HUDEP-2 (cell line): ENCODE measurements at regions not wholly inside any gene's neighbourhood (a gene's known extent, or its start where the extent isn't known, plus 50 kb on each side); places are given as distances from the start of the nearest gene placed in this dataset.

Experiments used
- DNase-seq, 76 experiments: peaks; one replicate each; lab custom pipeline; 2025; ENCODE audit not compliant: unreplicated experiment in 76 of 76; lab: John Stamatoyannopoulos, UW

GRCh38 chr7:91515961-91516360, 251.7 kb downstream of the FZD1 start:
- DNase-seq, result no peak

- DNase-seq, result no peak
These were observed 253.1 kb downstream of the FZD1 start for GRCh38 chr7:91517201-91517785.

GRCh38 chr7:91518058-91518457, 253.8 kb downstream of the FZD1 start:
- no peak for DNase-seq

GRCh38 chr7:91519241-91520158, 255.3 kb downstream of the FZD1 start:
- no peak for DNase-seq

GRCh38 chr7:91520645-91521044, 256.4 kb downstream of the FZD1 start:
- no peak for DNase-seq

GRCh38 chr7:91526404-91526803, 262.2 kb downstream of the FZD1 start:
- no peak for DNase-seq

- DNase-seq, result peak in 1 of 76 experiments; percentile 4
These were observed 263.2 kb downstream of the FZD1 start for GRCh38 chr7:91527460-91527859.

GRCh38 chr7:91533996-91534395, 269.8 kb downstream of the FZD1 start:
- DNase-seq, result no peak

GRCh38 chr7:91537260-91538152, 273.3 kb downstream of the FZD1 start:
- peak in 1 of 76 experiments; percentile 5 for DNase-seq

GRCh38 chr7:91541641-91542040, 277.4 kb downstream of the FZD1 start:
- DNase-seq, result no peak

GRCh38 chr7:91543646-91544045, 279.4 kb downstream of the FZD1 start:
- DNase-seq, result no peak

- DNase-seq, result no peak
These were observed 285.6 kb downstream of the FZD1 start for GRCh38 chr7:91549878-91550277.

GRCh38 chr7:91550931-91551330, 286.7 kb downstream of the FZD1 start:
- no peak for DNase-seq

- DNase-seq, result no peak
These were observed 287.3 kb downstream of the FZD1 start for GRCh38 chr7:91551377-91552175.

GRCh38 chr7:91553410-91553895, 289.2 kb downstream of the FZD1 start:
- peak in 3 of 76 experiments; percentile 3 to 13 (median 6) for DNase-seq

GRCh38 chr7:91554883-91555282, 290.6 kb downstream of the FZD1 start:
- DNase-seq, result peak in 18 of 76 experiments; percentile 5 to 79 (median 26)

- no peak for DNase-seq
These were observed 292.0 kb downstream of the FZD1 start for GRCh38 chr7:91556239-91556638.

- DNase-seq, result no peak
These were observed 292.9 kb downstream of the FZD1 start for GRCh38 chr7:91556956-91557650.

- DNase-seq, result no peak
These were observed 293.7 kb downstream of the FZD1 start for GRCh38 chr7:91557789-91558404.
